ENCODE measurements at regions not wholly inside any gene's neighbourhood (a gene's known extent, or its start where the extent isn't known, plus 50 kb on each side); places are given as distances from the start of the nearest gene placed in this dataset.

DNA sequence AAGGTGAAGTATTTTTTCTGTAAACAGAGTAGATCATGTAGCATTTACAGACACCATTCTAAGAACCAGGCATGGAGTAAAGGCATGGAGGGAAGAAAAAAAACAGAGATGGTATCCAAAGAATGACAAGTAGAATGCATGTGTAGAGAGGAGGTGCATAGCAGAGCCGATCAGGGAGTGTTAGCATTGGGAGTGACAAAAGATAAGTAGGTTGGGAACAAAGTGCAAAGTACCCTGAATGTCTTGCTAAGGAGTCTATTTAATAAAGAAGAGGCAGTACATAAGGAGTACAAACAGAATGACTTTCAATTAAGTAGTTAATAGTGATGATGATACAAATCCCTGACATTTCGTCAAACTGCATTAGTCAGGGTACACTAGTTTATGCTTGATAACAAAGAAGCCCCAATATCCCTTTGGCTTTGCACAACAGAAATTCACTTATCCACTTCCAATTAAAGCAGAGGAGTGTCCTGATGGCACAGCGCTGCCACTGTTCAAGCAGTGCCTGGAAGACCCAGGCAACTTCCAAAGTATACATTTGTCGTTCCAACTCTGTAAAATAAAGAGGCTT, 371.5 kb downstream of the TNS3 start:
- TF ChIP-seq FOXK1 (CRISPR knock-in tag; IDR thresholded peaks at IDR 0.05) (no peak), SP1 (CRISPR knock-in tag; conservative IDR thresholded peaks at IDR 0.05) (no peak), ESRRA (CRISPR knock-in tag; IDR thresholded peaks at IDR 0.05; ENCODE audit: borderline replicate concordance) (no peak), ZNF263 (CRISPR knock-in tag; IDR thresholded peaks at IDR 0.05; ENCODE audit: low read depth) (no peak), JUN (CRISPR knock-in tag; IDR thresholded peaks at IDR 0.05) (no peak), ZNF317 (CRISPR knock-in tag; IDR thresholded peaks at IDR 0.05; ENCODE audit: borderline replicate concordance, low read depth) (no peak), NR3C1 (CRISPR knock-in tag; conservative IDR thresholded peaks at IDR 0.05; ENCODE audit: low read depth) (no peak), CBFB (CRISPR knock-in tag; IDR thresholded peaks at IDR 0.05; ENCODE audit: low read depth) (no peak)
- TF ChIP-seq, protein P1, sequence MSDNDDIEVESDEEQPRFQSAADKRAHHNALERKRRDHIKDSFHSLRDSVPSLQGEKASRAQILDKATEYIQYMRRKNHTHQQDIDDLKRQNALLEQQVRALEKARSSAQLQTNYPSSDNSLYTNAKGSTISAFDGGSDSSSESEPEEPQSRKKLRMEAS (CRISPR knock-in tag; IDR thresholded peaks at IDR 0.05) = no peak
- TF ChIP-seq, protein P2, sequence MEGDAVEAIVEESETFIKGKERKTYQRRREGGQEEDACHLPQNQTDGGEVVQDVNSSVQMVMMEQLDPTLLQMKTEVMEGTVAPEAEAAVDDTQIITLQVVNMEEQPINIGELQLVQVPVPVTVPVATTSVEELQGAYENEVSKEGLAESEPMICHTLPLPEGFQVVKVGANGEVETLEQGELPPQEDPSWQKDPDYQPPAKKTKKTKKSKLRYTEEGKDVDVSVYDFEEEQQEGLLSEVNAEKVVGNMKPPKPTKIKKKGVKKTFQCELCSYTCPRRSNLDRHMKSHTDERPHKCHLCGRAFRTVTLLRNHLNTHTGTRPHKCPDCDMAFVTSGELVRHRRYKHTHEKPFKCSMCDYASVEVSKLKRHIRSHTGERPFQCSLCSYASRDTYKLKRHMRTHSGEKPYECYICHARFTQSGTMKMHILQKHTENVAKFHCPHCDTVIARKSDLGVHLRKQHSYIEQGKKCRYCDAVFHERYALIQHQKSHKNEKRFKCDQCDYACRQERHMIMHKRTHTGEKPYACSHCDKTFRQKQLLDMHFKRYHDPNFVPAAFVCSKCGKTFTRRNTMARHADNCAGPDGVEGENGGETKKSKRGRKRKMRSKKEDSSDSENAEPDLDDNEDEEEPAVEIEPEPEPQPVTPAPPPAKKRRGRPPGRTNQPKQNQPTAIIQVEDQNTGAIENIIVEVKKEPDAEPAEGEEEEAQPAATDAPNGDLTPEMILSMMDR (IDR thresholded peaks at IDR 0.05) = no peak
- TF ChIP-seq, protein P3, sequence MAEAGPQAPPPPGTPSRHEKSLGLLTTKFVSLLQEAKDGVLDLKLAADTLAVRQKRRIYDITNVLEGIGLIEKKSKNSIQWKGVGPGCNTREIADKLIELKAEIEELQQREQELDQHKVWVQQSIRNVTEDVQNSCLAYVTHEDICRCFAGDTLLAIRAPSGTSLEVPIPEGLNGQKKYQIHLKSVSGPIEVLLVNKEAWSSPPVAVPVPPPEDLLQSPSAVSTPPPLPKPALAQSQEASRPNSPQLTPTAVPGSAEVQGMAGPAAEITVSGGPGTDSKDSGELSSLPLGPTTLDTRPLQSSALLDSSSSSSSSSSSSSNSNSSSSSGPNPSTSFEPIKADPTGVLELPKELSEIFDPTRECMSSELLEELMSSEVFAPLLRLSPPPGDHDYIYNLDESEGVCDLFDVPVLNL (CRISPR knock-in tag; IDR thresholded peaks at IDR 0.05; ENCODE audit: borderline replicate concordance, low read depth) = no peak
- TF ChIP-seq, protein P4, sequence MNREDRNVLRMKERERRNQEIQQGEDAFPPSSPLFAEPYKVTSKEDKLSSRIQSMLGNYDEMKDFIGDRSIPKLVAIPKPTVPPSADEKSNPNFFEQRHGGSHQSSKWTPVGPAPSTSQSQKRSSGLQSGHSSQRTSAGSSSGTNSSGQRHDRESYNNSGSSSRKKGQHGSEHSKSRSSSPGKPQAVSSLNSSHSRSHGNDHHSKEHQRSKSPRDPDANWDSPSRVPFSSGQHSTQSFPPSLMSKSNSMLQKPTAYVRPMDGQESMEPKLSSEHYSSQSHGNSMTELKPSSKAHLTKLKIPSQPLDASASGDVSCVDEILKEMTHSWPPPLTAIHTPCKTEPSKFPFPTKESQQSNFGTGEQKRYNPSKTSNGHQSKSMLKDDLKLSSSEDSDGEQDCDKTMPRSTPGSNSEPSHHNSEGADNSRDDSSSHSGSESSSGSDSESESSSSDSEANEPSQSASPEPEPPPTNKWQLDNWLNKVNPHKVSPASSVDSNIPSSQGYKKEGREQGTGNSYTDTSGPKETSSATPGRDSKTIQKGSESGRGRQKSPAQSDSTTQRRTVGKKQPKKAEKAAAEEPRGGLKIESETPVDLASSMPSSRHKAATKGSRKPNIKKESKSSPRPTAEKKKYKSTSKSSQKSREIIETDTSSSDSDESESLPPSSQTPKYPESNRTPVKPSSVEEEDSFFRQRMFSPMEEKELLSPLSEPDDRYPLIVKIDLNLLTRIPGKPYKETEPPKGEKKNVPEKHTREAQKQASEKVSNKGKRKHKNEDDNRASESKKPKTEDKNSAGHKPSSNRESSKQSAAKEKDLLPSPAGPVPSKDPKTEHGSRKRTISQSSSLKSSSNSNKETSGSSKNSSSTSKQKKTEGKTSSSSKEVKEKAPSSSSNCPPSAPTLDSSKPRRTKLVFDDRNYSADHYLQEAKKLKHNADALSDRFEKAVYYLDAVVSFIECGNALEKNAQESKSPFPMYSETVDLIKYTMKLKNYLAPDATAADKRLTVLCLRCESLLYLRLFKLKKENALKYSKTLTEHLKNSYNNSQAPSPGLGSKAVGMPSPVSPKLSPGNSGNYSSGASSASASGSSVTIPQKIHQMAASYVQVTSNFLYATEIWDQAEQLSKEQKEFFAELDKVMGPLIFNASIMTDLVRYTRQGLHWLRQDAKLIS (CRISPR knock-in tag; IDR thresholded peaks at IDR 0.05; ENCODE audit: borderline replicate concordance) = no peak
- TF ChIP-seq, protein P5, sequence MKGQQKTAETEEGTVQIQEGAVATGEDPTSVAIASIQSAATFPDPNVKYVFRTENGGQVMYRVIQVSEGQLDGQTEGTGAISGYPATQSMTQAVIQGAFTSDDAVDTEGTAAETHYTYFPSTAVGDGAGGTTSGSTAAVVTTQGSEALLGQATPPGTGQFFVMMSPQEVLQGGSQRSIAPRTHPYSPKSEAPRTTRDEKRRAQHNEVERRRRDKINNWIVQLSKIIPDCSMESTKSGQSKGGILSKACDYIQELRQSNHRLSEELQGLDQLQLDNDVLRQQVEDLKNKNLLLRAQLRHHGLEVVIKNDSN (CRISPR knock-in tag; IDR thresholded peaks at IDR 0.05) = no peak
